ENCODE measurements at regions not wholly inside any gene's neighbourhood (a gene's known extent, or its start where the extent isn't known, plus 50 kb on each side); places are given as distances from the start of the nearest gene placed in this dataset.
"Not testable (repeated sequence)": the region's sequence is repeated elsewhere in the genome, so short reads cannot be mapped to it uniquely, and the experiment has no call there.

DNA sequence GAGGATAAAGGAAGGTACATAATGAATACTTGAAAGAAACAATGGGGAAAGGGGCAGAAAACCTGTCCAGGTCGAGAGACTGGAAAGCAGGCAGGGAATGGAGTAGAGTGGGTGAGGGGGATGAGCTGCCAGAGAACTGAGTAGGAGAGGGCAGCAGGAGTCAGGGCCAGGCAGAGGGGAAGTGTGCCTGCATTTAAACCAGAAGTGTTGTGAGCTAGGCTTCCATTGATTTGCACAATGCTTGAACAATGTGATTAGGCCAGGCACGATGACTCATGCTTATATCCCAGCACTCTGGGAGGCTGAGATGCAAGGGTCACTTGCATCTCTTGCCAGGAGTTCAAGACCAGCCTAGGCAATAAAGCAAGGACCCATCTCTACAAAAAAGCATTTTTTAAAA, 332.6 kb downstream of the ANAPC1 start:
- intact Hi-C loops (cut with micrococcal nuclease); H3K9me3 Mint-ChIP-seq; POLR2A ChIA-PET; H3K4me3 Mint-ChIP-seq; ATAC-seq (ENCODE audit: low read depth); H3K36me3 Mint-ChIP-seq (ENCODE audit: low read depth); DNase-seq; H3K4me1 Mint-ChIP-seq; H3K27me3 Mint-ChIP-seq; H3K27ac Mint-ChIP-seq; CTCF ChIA-PET: not testable (repeated sequence)

DNA sequence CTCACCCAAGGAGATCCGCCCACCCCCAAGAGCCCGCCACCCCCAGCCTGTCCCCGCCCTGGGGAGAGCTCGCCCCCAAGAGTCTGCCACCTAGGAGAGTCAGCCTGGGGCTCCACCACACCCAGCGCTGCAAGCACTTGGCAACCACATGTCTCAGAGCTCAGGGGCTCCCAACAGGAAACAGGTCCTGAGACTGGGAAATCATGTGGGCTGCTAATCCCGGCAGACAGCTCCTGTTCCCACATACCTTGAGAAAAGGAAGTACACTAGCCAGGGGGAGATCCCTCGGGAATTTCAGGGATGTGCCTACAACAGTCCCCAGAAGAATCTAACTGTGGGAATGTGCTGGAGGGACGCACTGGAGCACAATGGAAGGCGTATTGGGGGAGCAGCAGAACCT, 331.4 kb downstream of the ANAPC1 start:
- H3K9me3 Mint-ChIP-seq; H3K4me1 Mint-ChIP-seq; ATAC-seq (ENCODE audit: low read depth); H3K27ac Mint-ChIP-seq; intact Hi-C loops (cut with micrococcal nuclease); H3K36me3 Mint-ChIP-seq (ENCODE audit: low read depth); DNase-seq; H3K27me3 Mint-ChIP-seq; POLR2A ChIA-PET; H3K4me3 Mint-ChIP-seq; CTCF ChIA-PET: not testable (repeated sequence)

DNA sequence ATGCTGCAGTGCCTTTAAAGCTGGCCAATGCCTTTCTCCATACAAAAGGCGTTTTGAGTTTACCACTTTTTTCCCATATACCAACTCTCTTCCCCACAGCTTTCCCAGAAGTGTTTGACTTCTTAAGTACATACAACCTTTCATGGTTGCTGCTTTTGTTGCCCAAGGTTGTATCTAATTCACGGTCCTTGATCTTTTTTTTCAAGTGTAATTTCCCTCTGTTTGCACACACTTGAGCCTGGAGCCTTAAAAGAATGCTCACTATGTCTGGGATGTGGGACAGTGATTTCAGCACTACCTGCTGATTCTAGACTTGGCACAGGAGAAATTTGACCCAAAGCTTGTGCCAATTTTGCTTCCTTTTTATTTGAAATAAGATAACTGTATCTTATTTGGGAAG, 324.7 kb downstream of the ANAPC1 start:
- POLR2A ChIA-PET; CTCF ChIA-PET; H3K4me3 Mint-ChIP-seq; H3K36me3 Mint-ChIP-seq (ENCODE audit: low read depth); ATAC-seq (ENCODE audit: low read depth); DNase-seq; H3K27me3 Mint-ChIP-seq; H3K9me3 Mint-ChIP-seq; H3K4me1 Mint-ChIP-seq; H3K27ac Mint-ChIP-seq; intact Hi-C loops (cut with micrococcal nuclease): not testable (repeated sequence)

DNA sequence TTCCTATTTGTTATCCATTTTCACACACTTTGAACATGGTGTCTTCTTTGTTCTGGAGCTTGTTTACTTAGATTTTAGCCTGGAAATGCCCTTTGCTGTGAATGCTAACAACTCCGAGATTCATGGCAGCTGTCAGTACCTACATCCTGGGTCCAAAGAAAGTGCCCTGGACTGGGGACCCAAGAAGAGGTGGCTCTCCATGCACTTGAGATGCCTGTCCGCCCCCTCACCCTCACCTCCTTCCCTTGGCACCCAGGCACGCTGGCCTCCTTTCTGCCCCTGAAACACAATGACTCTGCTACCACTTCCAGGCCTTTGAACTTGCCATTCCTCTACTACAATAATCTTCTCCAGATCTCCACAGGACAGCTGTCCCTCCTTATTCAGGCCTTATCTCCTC, 324.2 kb downstream of the ANAPC1 start:
- not testable (repeated sequence) for H3K27me3 Mint-ChIP-seq, H3K4me3 Mint-ChIP-seq, H3K9me3 Mint-ChIP-seq

DNA sequence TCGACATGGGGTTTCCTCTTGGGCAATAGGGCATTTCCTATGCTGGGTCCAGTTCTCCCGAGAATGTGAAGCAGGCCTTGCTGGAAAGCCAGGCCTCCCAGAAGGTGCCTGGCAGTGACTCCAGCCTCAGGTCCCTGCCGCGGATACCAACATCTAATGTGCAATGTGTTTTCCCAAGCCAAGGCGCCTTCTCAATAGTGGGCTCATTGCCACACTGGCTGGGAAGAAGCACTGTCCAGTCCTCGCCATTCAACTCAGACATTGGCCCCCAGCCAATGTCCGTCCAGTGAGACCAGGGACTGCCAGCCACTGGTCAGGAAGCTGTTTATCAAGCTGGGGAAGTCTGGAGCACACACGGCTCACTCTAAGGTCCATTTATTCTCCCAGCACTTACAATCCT, 317.9 kb downstream of the ANAPC1 start:
- ATAC-seq (ENCODE audit: low read depth); H3K27ac Mint-ChIP-seq; H3K27me3 Mint-ChIP-seq; DNase-seq; H3K4me3 Mint-ChIP-seq; POLR2A ChIA-PET; H3K9me3 Mint-ChIP-seq; intact Hi-C loops (cut with micrococcal nuclease); H3K4me1 Mint-ChIP-seq; H3K36me3 Mint-ChIP-seq (ENCODE audit: low read depth); CTCF ChIA-PET: not testable (repeated sequence)

More for the DNA sequence above, 324.2 kb downstream of the ANAPC1 start:
- H3K27ac Mint-ChIP-seq; intact Hi-C loops (cut with micrococcal nuclease); H3K4me1 Mint-ChIP-seq; H3K36me3 Mint-ChIP-seq (ENCODE audit: low read depth); DNase-seq; POLR2A ChIA-PET; CTCF ChIA-PET; ATAC-seq (ENCODE audit: low read depth): not testable (repeated sequence)

DNA sequence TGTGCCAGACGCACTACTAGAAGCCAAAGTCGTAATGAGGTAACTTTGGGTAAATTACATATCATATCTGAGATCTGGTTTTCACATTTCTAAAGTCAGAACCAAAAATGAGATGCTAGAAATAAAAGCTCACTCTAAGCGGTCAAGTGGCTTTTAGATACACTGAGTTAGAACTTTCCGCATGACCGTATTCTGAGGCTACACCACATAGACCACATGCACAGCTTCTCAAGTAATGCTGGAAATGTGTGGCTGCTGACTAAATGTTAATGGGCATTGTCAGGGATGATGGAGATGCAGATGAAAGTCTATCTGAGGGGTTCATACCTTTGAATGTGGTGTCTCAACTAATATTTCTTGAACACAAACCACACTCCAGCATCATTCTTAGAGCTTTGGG, 316.8 kb downstream of the ANAPC1 start:
- H3K36me3 Mint-ChIP-seq (ENCODE audit: low read depth); CTCF ChIA-PET; H3K4me3 Mint-ChIP-seq; intact Hi-C loops (cut with micrococcal nuclease); H3K4me1 Mint-ChIP-seq; H3K27me3 Mint-ChIP-seq; H3K9me3 Mint-ChIP-seq; DNase-seq; H3K27ac Mint-ChIP-seq; POLR2A ChIA-PET; ATAC-seq (ENCODE audit: low read depth): not testable (repeated sequence)

DNA sequence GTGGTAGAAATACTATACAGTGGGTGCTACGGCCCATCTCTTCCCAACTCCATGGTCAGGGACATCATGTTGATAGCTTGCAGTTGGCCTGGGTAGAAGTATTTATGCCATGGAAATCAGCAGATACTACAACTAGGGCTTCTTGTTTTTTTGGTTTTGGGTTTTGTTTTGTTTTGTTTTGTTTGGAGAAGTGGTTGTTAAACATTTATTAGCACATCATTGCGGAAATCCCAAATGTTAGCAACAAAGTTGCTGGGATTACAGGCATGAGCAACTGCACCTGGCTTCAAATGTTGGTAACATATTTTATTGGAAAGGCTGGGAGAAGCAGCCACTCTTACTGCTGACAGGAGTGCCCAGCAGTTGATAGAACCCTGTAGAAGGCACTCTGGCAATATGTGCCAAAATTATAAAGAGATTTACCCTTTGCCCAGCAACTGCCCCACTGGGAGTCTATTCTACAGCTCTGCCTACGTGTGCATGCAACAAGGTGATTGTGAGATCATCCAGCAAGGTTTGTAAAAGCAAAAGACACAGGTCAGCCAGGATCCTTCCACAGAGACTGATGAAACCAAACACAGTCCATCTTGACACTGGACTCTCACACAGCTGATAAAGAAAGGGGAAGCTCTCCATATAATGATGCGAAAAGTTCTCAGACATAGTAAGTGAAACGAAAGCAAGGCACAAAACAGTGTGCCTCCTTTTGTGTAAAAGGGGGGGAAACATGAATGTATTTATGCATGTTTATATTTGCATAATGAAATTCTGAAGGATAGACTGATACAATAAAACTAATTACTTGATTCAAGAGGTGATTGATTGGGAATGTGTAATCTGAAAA, 314.4 kb downstream of the ANAPC1 start:
- H3K9me3 Mint-ChIP-seq; H3K4me1 Mint-ChIP-seq; CTCF ChIA-PET; DNase-seq; H3K27ac Mint-ChIP-seq; POLR2A ChIA-PET; H3K36me3 Mint-ChIP-seq (ENCODE audit: low read depth); H3K4me3 Mint-ChIP-seq; ATAC-seq (ENCODE audit: low read depth); intact Hi-C loops (cut with micrococcal nuclease); H3K27me3 Mint-ChIP-seq: not testable (repeated sequence)

DNA sequence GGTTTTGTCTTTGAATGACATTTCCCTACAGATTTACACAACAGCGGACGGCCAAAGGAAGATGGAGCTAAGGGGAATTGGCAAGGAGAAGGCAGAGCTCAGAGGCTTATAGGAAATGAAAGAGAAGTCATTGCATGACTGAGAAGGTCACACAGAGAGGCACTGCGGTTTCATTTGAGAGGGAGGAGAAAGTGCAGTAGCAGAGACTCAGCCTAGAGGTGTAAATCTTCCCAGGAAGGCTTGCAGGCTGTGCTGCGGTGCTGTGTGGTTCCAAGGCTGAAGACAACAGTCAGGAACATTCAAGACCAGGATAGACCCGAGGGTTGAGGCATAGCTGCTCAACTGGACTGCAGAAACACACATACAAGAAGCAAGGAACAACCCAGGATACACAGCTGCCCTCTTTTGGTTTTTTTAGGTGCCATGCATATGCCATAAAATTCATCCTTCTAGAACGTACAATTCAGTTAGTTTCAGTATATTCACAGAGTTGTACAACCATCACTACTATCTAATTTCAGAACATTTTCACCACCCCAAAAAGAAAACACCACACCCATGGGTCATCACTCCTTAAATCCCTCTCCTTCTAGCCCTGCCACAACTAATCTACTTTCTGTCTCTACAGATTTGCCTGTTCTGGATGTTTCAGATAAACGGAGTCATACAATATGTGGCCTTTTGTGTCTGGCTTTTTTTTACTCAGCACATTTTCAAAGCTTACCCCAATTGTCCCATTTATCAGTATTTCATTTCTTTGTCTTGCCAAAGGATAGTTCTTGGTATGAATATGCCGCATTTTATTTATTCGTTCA, 313.5 kb downstream of the ANAPC1 start:
- peak overlapping the region; percentile 38 for H3K4me3 Mint-ChIP-seq
- CTCF ChIA-PET; H3K27ac Mint-ChIP-seq; H3K36me3 Mint-ChIP-seq (ENCODE audit: low read depth); POLR2A ChIA-PET; DNase-seq; H3K27me3 Mint-ChIP-seq; intact Hi-C loops (cut with micrococcal nuclease); H3K4me1 Mint-ChIP-seq; H3K9me3 Mint-ChIP-seq: not testable (repeated sequence)
- peak; percentile 58 for ATAC-seq (ENCODE audit: low read depth)

DNA sequence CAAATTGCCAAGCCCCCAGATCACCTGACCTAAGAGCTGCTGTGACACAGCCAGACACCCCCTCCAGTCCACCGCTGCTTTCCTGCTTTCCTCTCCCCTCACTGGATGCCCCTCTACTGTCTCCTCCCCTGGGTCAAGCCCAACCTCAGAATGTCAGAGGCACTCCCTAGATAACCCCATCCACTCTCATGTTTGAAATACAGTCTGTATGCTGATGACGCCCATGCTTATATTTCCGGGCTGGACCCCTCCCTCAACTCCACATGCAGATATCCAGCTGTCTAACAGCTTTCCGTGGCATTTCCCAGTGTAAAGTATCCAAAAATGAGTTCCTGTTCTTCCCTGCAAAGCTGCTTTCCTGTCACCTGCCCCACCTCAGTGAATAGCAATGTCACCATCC, 309.2 kb downstream of the ANAPC1 start:
- CTCF ChIA-PET; H3K4me1 Mint-ChIP-seq; H3K36me3 Mint-ChIP-seq (ENCODE audit: low read depth); DNase-seq; H3K27ac Mint-ChIP-seq; ATAC-seq (ENCODE audit: low read depth); H3K4me3 Mint-ChIP-seq; intact Hi-C loops (cut with micrococcal nuclease); H3K9me3 Mint-ChIP-seq; H3K27me3 Mint-ChIP-seq; POLR2A ChIA-PET: not testable (repeated sequence)

DNA sequence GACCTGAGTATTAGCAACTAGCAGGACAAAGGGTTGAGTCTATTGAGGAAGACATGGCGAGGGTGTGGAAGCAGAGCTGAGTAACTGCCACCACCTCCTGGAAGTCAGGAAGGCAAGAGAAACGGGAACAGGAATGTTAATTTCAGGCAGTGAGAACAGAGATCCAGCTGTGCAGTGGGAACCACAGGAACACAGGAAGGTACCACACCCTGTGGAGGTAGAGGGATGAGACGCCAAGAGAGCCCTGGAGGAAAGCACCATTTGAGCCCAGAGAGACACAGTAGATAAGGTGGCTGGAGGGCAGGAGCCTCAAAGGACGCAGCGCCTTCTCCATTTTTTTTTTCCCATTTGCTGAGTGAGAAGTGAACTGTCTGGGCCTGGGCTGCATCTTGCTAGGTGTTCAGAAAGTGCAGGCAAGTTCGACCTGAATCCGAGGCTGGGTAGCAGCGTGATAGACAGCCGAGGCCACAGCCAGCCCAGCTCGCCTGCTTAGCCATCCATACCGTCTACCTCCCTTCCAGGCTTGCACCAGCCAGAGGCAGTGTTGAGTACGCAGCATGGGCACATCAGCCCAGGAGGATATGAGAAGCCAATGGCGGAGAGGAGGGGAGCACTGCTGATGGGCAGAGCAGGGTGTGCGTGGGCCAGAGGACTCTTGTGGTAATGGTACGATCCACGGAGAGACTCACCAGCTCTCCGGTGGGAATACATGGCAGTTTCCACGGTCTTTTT, 306.7 kb downstream of the ANAPC1 start:
- H3K9me3 Mint-ChIP-seq; intact Hi-C loops (cut with micrococcal nuclease); H3K36me3 Mint-ChIP-seq (ENCODE audit: low read depth); H3K27me3 Mint-ChIP-seq; DNase-seq; H3K4me1 Mint-ChIP-seq; H3K27ac Mint-ChIP-seq; H3K4me3 Mint-ChIP-seq; ATAC-seq (ENCODE audit: low read depth); POLR2A ChIA-PET; CTCF ChIA-PET: not testable (repeated sequence)

DNA sequence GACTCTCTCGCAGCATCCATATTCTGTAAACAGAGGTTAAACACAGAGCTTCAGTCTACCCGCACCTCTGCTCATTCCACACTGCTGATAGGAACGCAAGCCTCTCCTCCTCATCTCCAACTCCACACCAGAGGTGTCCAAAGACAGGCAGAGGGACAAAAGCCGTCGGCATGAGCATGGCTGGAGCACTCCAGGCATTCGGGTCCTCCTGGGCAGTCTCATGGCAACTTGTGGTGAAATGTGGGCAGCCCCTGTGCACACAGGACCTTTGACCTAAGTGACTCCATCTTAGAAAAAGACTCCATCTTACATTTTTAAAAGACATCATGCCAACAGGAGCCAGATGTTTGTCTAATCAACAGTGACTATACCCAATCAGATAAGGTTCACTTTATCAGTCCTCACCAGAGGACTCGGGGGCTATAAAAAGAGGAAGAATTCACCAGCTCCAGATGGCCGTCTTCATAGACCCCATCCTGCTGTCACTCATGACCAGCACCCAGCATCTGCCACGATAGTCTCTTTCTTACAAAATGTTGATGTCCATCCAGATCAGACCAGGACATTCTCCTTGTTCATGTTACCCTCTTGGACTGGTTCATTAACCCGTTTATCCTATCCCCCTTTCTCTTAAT, 304.4 kb downstream of the ANAPC1 start:
- H3K4me1 Mint-ChIP-seq; intact Hi-C loops (cut with micrococcal nuclease); H3K9me3 Mint-ChIP-seq; H3K27me3 Mint-ChIP-seq; H3K27ac Mint-ChIP-seq; DNase-seq; CTCF ChIA-PET; ATAC-seq (ENCODE audit: low read depth); H3K36me3 Mint-ChIP-seq (ENCODE audit: low read depth); POLR2A ChIA-PET; H3K4me3 Mint-ChIP-seq: not testable (repeated sequence)

All from activated B cell treated with CpG ODN at 0.5 μM for 24 hours (primary cell).